ENCODE measurements at regions not wholly inside any gene's neighbourhood (a gene's known extent, or its start where the extent isn't known, plus 50 kb on each side); places are given as distances from the start of the nearest gene placed in this dataset.

DNA sequence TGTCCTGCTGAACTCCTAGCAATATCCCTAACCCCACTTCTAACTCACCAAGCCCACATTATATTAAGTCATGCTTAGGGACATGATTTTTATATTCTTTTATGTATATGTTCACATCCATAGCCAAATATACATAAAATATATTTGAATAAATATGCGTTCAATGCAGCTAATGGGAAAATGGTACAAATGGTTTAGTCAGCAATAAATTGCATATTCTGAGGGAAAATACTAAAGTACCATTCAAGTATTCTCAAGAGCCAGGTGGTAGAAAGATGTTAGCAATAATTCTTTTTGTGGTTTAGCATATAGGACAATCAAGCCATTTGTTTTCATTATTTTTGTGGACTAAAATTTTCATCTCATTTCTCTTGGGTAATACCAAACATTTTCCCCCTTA, 306.0 kb downstream of the TDRD15 start:
- TF ChIP-seq POLR2A (IDR thresholded peaks at IDR 0.05), result no peak
- TF ChIP-seq, protein P1, sequence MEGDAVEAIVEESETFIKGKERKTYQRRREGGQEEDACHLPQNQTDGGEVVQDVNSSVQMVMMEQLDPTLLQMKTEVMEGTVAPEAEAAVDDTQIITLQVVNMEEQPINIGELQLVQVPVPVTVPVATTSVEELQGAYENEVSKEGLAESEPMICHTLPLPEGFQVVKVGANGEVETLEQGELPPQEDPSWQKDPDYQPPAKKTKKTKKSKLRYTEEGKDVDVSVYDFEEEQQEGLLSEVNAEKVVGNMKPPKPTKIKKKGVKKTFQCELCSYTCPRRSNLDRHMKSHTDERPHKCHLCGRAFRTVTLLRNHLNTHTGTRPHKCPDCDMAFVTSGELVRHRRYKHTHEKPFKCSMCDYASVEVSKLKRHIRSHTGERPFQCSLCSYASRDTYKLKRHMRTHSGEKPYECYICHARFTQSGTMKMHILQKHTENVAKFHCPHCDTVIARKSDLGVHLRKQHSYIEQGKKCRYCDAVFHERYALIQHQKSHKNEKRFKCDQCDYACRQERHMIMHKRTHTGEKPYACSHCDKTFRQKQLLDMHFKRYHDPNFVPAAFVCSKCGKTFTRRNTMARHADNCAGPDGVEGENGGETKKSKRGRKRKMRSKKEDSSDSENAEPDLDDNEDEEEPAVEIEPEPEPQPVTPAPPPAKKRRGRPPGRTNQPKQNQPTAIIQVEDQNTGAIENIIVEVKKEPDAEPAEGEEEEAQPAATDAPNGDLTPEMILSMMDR (IDR thresholded peaks at IDR 0.05), result no peak

Measured in testis (tissue), 2 donors.